HG02852 (cell line): ENCODE measurements at regions not wholly inside any gene's neighbourhood (a gene's known extent, or its start where the extent isn't known, plus 50 kb on each side); places are given as distances from the start of the nearest gene placed in this dataset.

Source experiments
- ATAC-seq: cut with Tn5 transposase; IDR thresholded peaks from one replicate; pipeline ENCODE4 v1.9.1; 2021; ENCODE audit warnings: mild to moderate bottlenecking, moderate library complexity; ENCODE audit not compliant: unreplicated experiment

DNA sequence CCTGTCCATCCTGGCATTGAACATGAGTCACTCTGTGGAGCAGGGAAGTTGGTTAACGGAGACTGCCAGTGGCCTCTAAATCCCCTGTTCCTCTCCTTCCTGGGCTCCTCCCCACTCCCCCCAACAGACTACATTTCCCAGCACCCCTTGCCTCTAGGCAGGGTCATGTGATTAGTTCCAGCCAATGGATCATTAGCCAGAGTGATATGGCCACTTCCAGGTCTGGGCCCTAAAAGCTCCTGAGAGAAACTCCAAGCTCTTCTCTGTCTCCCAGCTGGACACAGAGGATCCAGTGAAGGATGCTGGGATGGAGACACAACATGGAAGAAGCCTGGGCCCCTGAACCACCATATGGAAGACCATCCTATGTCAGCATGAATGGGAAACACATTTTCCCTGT is 54.4 kb upstream of the RFLNA start:
- no peak for ATAC-seq

- ATAC-seq = no peak
Measured at GRCh38 chr12:124241776-124242528, 52.9 kb upstream of the RFLNA start.

DNA sequence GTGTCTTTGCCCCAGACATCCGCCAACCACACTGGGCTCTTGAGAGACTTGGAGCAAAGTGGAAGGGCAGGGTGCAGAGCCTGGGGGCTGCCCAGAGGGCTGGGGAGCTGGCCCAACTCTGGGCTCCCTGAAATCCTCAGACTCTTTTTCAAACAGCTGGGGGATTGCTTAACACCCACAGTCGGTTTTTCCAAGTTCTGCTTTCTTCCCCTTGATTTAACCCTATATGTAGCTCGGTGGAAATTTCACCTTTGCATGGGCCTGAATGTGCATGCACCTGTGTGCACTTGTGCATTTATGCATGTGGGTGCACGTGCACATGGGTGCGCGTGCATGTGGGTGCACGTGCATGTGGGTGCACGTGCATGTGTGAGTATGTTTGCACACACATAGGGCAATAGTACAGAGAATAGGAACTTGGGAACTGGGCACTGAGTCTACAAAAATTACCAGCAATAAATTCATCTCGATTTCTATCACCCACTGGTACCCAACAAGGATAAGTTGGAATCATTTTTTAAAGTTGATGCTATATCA is 52.3 kb upstream of the RFLNA start:
- no peak for ATAC-seq

GRCh38 chr12:124243936-124244335 is 51.0 kb upstream of the RFLNA start:
- no peak for ATAC-seq
